BJ (cell line): ENCODE measurements at regions not wholly inside any gene's neighbourhood (a gene's known extent, or its start where the extent isn't known, plus 50 kb on each side); places are given as distances from the start of the nearest gene placed in this dataset.

Experiments
- CTCF ChIA-PET: fragments of 350-600 bp; formaldehyde crosslinking; extraction: SDS; loops from one replicate; lab custom pipeline; 2021; ENCODE audit warnings: antibody characterized with exemption, inconsistent platforms; lab: Yijun Ruan, JAX
- POLR2A ChIA-PET: fragments of 300-600 bp; sonication (Branson Sonifier 250); formaldehyde crosslinking; extraction: SDS; loops from one replicate; lab custom pipeline; 2021; ENCODE audit warnings: antibody characterized with exemption; lab: Charles Lee
- DNase-seq: peaks from one replicate; pipeline ENCODE4 v3.0.0-alpha.2; 2011; ENCODE audit warnings: low read depth
- H3K27me3 ChIP-seq: 2 replicates; pipeline ENCODE4 v1.6.0; 2011; ENCODE audit warnings: low read length; ENCODE audit not compliant: control insufficient read depth, insufficient read depth
- H3K36me3 ChIP-seq: 2 replicates; pipeline ENCODE4 v1.5.1; 2011; ENCODE audit warnings: low read length; ENCODE audit not compliant: control insufficient read depth, insufficient read depth
- H3K4me3 ChIP-seq: 2 replicates; pipeline ENCODE4 v1.5.1; 2011; ENCODE audit warnings: low read depth, mild to moderate bottlenecking, control low read depth, low read length
- CTCF ChIP-seq: IDR thresholded peaks from 2 replicates; pipeline ENCODE4 v1.5.1; 2011; ENCODE audit warnings: low read depth, mild to moderate bottlenecking, control low read depth, inconsistent platforms, low read length, moderate library complexity; ENCODE audit not compliant: insufficient read depth

GRCh38 chr14:86897704-86898513 lies 1095.1 kb downstream of the GALC start:
- TF ChIP-seq CTCF: no peak
- ChIA-PET POLR2A (no interaction called here), CTCF (no interaction called here)
- Histone ChIP-seq H3K36me3 (no peaks in the 10 kb centered on the region), H3K4me3 (no peak overlapping the region), H3K27me3 (no peaks in the 10 kb centered on the region)
- no peak for DNase-seq

DNA sequence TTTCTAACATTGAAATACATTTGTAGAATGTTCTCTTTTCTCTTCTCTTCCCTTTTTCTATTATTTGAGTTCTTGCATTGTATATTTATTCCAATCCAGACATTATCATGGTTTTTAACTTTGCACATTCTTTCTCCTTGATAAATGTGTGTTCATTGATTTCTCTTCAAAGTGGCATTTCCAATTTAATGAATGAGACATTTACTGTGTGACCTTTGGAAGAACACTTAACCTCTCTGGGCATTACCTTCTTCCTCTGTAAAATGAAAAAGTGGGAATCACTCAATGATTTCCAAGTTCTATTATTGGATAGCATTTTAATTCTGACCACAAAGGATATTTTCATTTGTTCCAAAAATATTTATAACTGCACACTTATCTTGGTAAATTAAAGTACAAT lies 1095.8 kb downstream of the GALC start:
- Histone ChIP-seq H3K4me3 (no peak overlapping the region), H3K36me3 (no peaks in the 10 kb centered on the region), H3K27me3 (no peaks in the 10 kb centered on the region)
- DNase-seq: no peak
- ChIA-PET CTCF (no interaction called here), POLR2A (interaction anchor here (0.5 kb wide), 1 partner anchor 107 kb away, joined by 3 read pairs; no protein-coding TSS in a partner anchor)
- no peak for TF ChIP-seq CTCF

- no peaks in the 10 kb centered on the region for H3K27me3 ChIP-seq
- H3K4me3 ChIP-seq: no peak overlapping the region
- TF ChIP-seq CTCF: no peak
- DNase-seq: no peak
- H3K36me3 ChIP-seq: no peaks in the 10 kb centered on the region
- ChIA-PET CTCF (no interaction called here), POLR2A (interaction anchor here (0.5 kb wide), 1 partner anchor 107 kb away, joined by 3 read pairs; no protein-coding TSS in a partner anchor)
Observed at GRCh38 chr14:86896701-86897100, 1096.3 kb downstream of the GALC start.

- TF ChIP-seq CTCF: no peak
- no peak for DNase-seq
- ChIA-PET POLR2A (interaction anchor here (1.0 kb wide), 1 partner anchor 34 kb away, joined by 6 read pairs; no protein-coding TSS in a partner anchor), CTCF (interaction anchor here (1.3 kb wide), 1 partner anchor 723 kb away, joined by 3 read pairs; no protein-coding TSS in a partner anchor)
- no peaks in the 10 kb centered on the region for H3K27me3 ChIP-seq
- no peaks in the 10 kb centered on the region for H3K36me3 ChIP-seq
- no peak overlapping the region for H3K4me3 ChIP-seq
Observed at GRCh38 chr14:86892152-86892956, 1100.6 kb downstream of the GALC start.

- POLR2A ChIA-PET: no interaction called here
Observed at GRCh38 chr14:86885280-86885679, 1107.7 kb downstream of the GALC start.

More at GRCh38 chr14:86885280-86885679, 1107.7 kb downstream of the GALC start:
- CTCF ChIA-PET: interaction anchor here (1.1 kb wide), 1 partner anchor 13 kb away, joined by 3 read pairs; no protein-coding TSS in a partner anchor
- no peak for TF ChIP-seq CTCF
- no peak for DNase-seq
- Histone ChIP-seq H3K36me3 (no peaks in the 10 kb centered on the region), H3K4me3 (no peak overlapping the region), H3K27me3 (no peaks in the 10 kb centered on the region)
